GM18868 (cell line): ENCODE measurements at regions not wholly inside any gene's neighbourhood (a gene's known extent, or its start where the extent isn't known, plus 50 kb on each side); places are given as distances from the start of the nearest gene placed in this dataset.

Source experiments
- ATAC-seq: cut with Tn5 transposase; IDR thresholded peaks from one replicate; pipeline ENCODE4 v1.9.1; 2021; ENCODE audit warnings: mild to moderate bottlenecking, moderate library complexity; ENCODE audit not compliant: unreplicated experiment

- ATAC-seq, result no peak
Observed at GRCh38 chr2:3959372-3959771, 256.0 kb downstream of the DCDC2C start.

DNA sequence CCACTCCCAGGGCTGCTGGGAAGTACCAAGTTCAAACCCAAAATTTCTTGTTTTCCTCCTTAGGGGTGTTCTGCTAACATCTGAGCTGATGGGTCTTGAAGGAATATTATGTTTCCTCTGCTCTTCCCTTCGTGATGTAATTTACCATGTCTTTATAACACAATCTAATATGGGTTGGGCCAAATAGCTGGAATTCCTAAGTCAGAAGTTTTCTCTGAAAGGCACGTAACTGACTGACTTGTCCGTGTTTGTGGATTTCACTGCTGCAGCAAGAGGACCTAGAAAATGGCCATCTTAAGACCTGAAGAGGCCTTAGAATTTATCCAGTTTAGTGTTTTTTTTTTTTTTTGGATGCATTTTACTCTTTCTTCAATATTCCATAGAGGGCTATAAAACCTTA is 256.7 kb downstream of the DCDC2C start:
- ATAC-seq, result no peak

DNA sequence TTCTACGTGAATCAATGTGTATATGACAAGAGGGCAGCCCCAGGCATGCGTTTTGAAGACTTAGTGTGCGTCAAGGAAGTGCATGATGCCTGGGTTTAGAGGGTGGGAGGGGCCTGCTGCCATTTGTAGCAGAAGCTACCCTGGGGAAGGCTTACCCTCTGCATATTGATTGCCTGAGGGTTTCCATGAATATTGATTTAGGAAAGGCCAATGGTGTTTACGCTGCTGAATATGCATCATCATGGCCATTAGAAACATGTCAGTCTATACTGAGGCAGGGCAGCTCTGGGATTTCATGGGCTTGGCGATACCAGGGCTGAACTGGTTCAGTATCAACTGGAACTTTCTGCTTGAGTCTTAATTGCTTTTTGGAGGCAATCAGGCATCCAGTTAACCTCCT is 259.3 kb downstream of the DCDC2C start:
- ATAC-seq, result no peak

- ATAC-seq, result no peak
Observed at GRCh38 chr2:3965211-3965610, 261.8 kb downstream of the DCDC2C start.

GRCh38 chr2:3965953-3966352 is 262.6 kb downstream of the DCDC2C start:
- ATAC-seq, result no peak

GRCh38 chr2:3966470-3966869 is 263.1 kb downstream of the DCDC2C start:
- ATAC-seq, result no peak

GRCh38 chr2:3968736-3969135 is 265.4 kb downstream of the DCDC2C start:
- ATAC-seq, result no peak

GRCh38 chr2:3970791-3971651 is 267.6 kb downstream of the DCDC2C start:
- no peak for ATAC-seq

DNA sequence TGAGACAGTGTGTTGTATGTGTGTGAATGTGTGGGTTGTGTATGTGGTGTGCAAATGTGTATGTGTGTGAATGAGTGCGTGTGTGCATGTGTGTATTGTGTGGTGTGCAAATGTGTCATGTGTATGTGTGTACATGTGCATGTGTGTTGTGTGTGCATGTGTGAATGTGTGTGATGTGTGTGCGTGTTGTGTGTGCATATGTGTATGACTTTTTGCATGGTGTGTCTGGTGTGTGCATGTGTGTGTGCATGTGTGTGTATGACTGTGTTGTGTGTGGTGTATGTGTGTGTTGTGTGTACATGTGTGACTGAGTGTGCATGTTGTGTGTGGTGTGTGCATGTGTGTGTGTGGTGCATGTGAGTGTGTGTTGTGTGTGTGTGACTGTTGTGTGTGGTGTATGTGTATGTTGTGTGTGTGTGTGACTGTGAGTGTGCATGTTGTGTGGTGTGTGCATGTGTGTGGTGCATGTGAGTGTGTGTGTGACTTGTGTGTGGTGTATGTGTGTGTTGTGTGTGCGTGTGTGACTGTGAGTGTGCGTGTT is 268.3 kb downstream of the DCDC2C start:
- ATAC-seq, result no peak

DNA sequence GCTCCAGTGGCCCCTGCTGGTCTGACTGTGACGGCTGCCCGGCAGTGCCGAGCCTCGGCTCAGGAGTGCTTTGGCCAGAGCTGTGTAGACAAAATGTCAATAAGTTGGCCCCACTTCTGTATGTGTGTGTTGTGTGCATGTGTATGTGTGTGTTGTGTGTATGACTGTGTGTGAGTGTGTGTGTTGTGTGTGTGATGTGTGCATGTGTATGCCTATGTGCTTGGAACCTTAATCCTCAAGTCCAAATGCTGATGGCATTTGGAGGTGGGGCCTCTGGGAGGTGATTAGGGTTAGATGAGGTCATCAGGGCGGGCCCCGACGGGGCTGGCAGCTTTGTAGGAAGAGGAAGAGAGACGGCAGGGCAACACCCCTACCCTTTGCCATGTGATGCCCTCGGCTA is 269.0 kb downstream of the DCDC2C start:
- no peak for ATAC-seq

- no peak for ATAC-seq
Observed at GRCh38 chr2:3974765-3975164, 271.4 kb downstream of the DCDC2C start.

DNA sequence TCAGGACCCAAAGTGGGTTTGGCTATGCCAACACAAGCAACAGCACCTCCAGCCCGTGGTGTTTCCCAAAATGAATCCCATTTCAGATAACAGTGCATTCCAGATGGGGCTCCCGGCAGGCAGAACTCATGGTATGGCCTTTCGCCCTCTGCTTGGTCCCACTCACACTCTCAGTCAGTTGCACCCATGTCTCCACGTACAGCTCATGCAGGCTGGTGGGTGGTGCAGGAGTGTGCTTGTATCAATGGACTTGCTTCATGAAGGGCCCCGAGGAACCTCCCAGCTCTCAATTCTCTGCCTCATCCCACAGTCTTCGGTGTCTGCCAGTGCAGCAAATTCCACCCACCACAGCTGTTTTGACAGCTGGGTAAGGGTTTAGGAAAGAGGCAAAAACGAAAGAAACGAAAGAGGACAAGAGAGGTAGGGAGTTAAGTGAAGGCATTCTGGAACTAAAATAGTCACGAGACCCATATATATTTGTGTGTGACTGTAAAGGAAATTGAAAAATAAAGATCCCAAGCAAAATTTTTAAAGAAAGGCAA is 278.1 kb downstream of the DCDC2C start:
- no peak for ATAC-seq

- no peak for ATAC-seq
Observed at GRCh38 chr2:3982160-3982559, 278.8 kb downstream of the DCDC2C start.

DNA sequence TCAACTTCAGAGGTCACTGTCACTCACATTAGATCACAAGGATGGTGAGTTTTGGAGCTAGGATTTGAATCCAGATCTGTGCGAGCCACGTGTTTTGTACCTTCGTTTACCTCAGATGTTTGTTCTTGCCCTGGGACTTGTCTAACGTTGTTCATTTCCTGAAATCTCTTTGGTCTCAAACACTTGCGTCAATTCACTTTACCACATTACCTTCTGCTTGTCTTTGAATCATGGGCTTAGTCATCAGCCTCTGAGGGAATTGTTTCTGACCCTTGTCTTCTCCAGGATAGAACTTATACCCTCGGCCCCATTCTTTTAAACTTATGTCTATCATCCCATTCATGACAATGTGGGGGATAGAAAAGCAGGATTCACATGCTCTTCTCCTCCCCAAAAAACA is 282.7 kb downstream of the DCDC2C start:
- no peak for ATAC-seq

GRCh38 chr2:3986530-3987258 is 283.3 kb downstream of the DCDC2C start:
- no peak for ATAC-seq

GRCh38 chr2:4002841-4003403 is 299.5 kb downstream of the DCDC2C start:
- no peak for ATAC-seq

GRCh38 chr2:4012197-4012596 is 308.8 kb downstream of the DCDC2C start:
- no peak for ATAC-seq

DNA sequence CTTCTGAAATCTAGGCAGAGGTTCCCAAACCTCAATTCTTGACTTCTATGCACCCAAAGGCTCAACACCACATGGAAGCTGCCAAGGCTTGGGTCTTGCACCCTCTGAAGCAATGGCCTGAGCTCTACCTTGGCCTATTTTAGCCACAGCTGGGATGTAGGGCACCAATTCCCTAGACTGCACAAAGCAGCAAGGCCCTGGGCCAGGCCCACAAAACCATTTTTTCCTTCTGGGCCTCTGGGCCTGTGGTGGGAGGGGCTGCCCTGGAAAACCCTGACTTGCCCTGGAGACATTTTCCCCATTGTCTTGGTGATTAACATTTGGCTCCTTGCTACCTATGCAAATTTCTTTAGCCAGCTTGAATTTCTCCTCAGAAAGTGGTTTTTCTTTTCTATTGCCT is 315.2 kb downstream of the DCDC2C start:
- no peak for ATAC-seq

- no peak for ATAC-seq
Observed at GRCh38 chr2:4020153-4020552, 316.8 kb downstream of the DCDC2C start.

DNA sequence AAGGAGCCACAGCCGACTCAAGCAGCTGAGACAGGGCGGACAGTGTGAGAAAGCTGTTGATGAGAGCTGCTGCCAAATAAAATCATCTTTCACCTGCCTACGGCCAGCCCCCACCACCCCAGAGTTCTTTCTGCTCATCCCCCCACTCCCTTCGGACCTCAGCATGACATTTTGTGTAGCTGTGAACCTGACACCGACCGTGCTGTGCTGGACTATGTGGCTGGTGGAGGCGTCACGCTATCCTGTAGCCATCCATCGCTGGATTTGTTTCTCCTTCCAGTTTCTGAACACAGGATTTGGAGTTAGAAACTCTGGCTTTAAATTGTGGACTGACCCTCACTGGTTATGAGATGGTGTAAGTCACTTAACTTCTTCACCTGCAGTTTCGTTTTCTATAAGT is 317.3 kb downstream of the DCDC2C start:
- no peak for ATAC-seq

DNA sequence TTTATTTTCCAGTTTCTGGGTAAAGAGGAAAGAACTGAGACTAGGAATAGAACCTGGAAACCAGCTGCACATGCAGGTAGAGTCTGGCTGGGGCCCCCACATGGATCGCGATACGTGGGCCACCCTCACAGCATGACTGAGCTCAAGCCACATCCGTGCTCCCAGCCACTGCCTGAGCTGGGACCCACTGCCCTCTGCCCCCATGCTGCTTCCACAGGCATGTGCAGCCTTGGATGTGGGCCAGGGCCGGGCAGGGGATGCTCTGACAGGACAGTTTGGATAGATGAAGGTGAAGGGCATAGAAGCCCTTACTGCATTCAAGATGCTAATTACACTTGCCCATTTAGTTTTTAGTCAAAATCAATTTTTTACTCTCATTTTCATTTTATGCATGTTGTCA is 321.2 kb downstream of the DCDC2C start:
- no peak for ATAC-seq
